Suppressor macrophage (primary cell): ENCODE measurements at regions not wholly inside any gene's neighbourhood (a gene's known extent, or its start where the extent isn't known, plus 50 kb on each side); places are given as distances from the start of the nearest gene placed in this dataset.

Source experiments
- DNase-seq, 4 experiments: peaks; one replicate each; pipeline ENCODE4 v3.0.0-alpha.2; 2020 to 2022

DNA sequence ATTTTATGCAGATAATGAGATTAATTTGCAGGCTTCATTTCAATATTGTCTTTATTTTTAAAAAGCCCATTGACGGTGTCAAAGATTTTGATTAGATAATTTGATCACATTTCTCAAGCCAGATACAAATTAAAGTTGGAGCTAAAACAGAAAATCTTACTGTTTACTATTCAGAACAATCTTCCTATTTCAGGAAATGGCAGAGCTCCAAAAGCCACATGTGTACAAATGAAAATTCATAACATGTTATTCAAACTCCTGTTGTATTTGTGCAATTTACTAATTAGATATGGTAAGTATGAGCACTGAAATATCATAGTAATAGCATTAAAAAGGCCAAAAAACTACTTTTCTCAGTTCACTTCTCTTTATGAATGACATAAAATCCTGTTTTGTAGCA lies 682.9 kb downstream of the KCNJ3 start:
- no peak for DNase-seq

DNA sequence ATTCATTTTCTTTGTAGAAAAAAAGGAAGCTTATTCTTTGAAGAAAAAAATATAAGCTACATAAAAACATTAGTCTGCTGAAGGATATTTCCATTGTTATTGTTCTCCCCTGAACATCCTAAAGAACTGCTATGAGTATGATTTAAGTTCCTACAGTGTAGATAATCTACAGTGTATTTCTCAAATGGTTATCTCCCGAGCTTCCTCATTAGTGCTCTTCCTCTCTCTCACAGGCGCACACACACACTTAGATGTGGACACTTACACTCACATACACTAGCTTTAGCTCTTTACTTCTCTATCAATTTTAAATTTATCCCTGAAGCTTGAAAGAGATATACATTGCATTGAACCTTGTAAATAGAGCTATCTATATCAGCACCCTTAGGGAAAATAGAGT lies 681.0 kb downstream of the KCNJ3 start:
- DNase-seq: peak in 2 of 4 experiments; percentile 5 to 20

DNA sequence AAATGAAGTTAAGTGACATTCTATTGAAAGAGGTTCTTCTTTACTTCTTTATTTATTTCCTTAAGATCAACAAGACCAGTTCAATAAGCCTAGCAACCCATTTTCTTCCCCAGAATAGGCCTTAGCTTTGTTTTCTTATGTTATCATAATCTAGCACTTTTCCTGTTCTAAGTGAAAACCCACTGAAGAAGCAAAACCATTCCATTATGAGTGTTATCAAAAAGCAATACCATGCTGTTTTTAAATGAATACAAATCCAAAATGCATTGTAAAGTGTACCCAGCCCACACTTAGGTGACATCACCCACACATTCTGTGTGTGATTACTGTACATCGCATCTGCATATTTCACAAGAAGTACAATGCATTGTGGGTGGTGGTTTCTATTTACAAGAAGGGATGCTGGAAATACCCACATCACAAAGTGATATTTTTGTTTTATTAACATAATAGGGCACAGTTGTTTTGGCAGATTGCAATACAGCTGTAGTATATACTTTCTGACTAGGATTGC lies 679.5 kb downstream of the KCNJ3 start:
- DNase-seq: peak in 3 of 4 experiments; percentile 2 to 14 (median 11)

DNA sequence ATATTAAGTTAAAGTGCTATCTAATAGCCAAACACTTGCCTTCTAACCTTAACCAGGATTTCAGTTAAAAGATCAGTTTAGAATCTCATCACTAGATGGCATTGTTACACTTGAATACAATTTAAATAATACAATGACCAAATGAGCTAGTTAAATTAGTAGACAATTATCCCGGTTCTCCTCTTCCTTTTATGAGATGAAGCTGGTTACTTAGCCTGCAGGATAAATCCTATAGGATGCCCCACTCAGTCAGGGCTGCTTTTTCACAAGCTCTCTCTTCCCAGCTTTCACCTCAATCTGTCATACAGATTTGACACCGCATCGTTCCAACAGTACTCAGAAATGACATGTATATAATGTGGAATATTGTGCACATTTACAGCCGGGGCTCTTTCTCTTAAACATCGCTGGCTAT lies 678.8 kb downstream of the KCNJ3 start:
- DNase-seq: peak in 2 of 4 experiments; percentile 48 to 55

DNA sequence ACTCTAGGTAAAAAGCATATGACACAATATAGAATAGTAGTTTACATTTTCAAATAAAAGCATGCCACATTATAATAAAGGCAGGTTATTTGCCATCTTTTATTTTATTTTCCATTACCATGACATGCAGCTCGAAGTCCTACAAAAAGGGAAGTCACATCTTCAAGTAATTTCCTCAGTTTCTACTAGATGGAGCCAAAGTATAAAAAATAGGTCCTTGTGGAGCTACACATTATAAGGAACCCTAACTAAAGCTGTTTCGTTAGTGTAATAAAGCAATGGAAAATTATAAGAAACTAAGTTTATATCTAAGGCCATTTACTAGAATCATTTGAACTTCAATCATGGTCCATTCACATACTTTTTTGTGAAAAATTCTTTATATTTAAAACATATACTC lies 674.5 kb downstream of the KCNJ3 start:
- DNase-seq: peak in 2 of 4 experiments; percentile 64

DNA sequence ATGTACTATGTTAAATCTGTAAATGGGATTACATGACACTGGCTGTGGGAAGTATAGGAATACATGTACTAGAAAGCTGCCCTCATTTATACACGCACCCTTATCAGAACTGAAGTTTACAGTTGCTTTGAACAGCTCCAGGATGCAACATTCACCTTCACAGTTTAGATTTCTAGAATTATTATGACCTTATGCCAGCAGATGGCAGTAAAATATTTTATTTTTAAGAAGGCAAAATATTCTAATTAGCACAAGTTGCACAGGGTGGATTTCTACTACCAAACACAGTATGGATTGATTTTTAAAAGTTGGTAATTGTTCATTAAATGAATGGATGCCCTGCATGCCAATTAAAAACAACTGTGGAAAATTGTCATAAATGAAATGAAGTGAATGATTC lies 670.4 kb downstream of the KCNJ3 start:
- DNase-seq: peak in 2 of 4 experiments; percentile 17 to 26

DNA sequence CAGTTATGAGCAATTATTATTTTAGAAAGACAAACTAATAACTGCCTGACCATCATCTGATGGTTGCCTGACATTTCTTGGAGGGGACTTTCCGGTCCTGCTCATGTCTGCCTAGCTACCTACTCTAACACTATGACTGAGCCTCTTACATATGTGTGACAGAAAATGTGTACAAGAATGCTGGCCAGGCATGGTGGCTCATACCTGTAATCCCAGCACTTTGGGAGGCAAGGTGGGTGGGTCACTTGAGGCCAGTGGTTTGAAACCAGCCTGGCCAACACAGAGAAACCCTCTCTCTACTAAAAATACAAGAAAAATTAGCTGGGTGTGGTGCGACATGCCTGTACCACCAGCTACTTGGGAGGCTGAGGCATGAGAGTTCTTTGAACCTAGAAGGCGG lies 666.3 kb downstream of the KCNJ3 start:
- no peak for DNase-seq

DNA sequence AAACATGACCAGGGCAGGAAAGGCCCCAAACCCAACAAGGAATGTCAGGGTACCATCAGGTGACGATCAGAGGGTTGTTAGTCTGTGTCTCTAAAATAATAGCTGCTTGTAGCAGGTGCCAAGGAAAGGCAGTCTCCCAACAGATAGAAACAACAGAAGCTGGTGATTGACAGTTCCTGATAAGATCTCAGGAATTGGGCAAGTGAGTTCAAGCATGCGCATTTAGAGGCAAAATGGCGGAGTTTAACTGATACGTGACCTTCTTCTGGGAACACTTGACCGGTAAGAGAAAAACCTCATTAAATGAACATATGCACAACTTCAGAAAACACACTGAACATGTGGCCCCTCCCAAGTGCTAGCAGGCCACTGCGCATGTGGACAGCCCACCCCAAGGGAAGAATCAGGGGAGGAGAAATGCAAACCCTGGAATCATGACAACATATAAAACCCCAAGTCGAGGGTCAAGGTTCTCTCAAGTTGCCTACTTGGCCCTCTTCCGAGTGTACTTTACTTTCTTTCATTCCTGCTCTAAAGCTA lies 664.9 kb downstream of the KCNJ3 start:
- DNase-seq: no peak

DNA sequence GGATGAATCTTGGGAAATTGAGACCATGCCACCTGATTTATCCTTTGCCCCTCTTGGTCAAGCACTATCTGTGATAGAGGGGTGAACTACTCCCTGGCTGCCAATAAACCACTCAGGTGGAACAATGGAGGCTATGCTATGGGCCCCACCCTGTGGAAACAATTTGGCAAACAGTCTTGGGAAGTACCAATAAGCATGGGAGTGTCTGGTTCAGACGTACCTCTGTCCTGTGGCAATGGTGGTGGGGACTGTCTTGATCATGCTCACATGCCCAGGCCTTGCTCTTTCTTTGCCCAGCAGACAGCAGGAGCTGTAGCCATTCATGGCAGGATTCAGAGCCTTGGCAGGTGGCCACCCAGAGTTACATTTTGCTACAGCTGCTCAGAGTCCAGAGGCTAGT lies 658.7 kb downstream of the KCNJ3 start:
- no peak for DNase-seq

DNA sequence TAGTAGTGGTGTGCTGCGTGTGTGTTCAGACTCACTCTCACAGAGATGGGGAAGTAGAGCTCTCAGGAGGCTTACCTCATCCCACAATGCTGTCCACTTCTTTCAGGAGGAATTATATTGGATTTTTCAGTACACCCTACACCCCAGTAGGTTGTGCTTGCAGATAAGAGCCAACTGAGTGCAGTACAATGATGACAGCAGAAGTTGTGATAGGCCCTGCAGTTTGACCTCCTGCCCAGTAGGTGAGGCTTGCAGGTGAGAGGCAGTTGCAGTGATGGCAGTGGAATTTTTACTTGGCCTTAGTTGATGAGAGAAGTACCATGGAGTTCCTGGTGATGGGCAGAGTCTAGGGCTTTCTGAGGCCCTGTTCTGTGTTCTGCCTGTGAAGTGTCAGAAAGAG lies 657.8 kb downstream of the KCNJ3 start:
- DNase-seq: no peak

DNA sequence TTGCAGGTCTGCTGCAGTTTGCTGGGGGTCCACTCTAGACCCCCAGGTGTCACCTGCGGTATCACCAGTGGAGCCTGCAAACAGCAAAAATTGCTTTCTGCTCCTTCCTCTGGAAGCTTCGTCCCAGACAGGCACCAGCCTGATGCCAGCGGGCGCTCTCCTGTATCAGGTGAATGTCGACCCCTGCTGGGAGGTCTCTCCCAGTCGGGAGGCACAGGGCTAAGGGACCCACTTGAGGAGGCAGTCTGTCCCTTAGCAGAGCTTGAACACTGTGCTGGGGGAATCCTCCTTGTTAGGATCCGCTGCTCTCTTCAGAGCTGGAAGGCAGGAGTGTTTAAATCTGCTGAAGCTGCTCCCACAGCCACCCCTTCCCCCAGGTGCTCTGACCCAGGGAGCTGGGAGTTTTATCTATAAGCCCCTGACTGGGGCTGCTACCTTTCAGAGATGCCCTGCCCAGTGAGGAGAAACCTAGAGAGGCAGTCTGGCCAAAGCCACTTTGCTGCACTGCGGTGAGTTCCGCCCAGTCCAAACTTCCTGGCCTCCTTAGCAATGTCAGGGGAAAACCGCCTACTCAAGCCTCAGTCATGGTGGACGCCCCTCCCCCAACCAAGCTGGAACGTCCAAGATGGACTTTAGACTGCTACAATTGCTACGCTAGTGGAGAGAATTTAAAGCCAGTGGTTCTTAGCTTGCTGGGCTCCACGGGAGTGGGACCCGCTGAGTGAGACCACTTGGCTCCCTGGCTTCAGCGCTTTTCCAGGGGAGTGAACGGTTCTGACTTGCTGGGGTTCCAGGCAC lies 652.5 kb downstream of the KCNJ3 start:
- no peak for DNase-seq

DNA sequence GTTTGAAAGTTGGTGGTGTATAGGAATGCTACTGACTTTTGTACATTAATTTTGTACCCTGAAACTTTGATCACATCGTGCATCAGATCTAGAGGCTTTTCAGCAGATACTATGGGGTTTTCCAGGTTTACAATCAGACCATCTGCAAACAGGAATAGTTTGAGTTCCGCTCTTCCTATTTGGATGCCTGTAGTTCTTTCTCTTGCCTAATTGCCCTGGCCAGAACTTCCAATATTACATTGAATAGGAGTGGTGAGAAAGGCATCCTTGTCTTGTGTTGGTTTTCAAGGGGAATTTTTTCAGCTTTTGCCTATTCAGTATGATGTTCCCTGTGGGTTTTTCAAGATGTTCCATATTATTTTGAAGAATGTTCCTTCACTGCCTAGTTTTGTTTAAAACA lies 633.5 kb downstream of the KCNJ3 start:
- no peak for DNase-seq

DNA sequence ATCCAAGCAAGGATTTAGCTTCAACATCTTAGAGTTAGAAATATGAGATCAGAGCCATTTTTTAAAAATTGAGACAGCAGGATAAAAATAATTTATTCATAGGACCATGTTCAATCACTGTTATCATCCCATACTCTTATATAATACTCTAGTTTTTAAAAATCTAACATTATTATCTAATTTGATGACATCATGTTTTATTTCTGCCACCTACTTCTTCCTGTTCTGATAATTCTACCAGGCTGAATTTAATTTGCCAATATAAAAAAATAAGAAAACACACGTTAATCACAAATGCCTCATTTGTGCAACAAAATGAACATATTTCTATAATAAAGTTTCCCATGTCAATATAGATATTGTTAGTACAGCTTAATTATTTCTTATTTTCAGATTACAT lies 621.7 kb downstream of the KCNJ3 start:
- no peak for DNase-seq

DNA sequence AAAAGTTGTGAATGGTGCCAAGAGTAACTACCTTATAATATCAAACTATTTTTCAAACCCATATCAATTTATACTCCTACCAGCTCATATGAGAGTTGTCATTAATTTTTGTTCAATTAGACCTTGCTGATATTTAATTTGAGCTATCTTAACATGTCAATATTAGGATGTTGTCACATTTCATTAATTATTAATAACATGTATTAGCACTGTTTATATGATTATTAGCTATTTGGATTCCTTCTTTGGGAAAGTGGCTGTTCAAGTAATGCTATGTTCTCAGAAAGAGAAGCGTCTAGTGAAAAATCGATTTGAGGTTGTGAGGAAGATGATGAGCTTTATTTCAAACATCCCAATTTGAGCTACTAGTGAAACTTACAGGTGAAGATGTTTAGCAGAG lies 620.2 kb downstream of the KCNJ3 start:
- no peak for DNase-seq

DNA sequence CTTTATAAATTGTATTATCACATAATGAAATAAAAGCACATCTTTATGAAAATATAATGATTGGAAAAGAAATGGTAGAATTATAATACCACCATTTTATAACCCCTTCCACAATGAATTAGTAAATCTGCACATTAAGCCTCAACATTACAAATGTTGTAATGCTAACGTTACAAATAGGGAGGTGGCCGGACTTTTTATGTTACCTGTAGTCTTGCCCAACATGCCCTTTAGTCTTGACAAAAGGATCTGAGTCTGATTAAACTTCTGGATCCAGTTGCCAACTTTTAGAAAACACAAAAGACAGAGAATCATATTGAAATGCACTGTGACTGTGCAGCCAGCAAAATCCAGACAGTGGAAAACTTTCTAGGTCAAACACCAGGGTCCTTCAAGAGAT lies 617.3 kb downstream of the KCNJ3 start:
- DNase-seq: no peak

DNA sequence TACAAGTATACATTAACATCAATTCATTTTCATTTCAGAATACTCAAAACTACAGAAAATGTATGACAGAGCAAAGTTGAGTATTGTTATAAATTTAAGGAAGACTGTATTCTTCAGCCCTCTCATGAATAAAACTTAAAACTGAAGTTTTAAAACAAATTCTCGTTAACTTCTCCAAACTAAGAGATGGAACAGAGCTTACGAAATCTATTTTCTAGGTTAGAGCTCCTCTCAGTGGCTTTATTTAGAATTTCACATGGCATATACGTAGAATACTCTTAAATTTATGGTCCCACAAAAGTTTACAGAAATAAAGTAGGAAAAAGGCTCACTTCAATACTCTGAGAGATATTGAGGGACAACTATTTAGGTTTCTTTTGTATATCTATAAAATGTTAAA lies 612.1 kb downstream of the KCNJ3 start:
- DNase-seq: peak in 3 of 4 experiments; percentile 7 to 62 (median 59)

DNA sequence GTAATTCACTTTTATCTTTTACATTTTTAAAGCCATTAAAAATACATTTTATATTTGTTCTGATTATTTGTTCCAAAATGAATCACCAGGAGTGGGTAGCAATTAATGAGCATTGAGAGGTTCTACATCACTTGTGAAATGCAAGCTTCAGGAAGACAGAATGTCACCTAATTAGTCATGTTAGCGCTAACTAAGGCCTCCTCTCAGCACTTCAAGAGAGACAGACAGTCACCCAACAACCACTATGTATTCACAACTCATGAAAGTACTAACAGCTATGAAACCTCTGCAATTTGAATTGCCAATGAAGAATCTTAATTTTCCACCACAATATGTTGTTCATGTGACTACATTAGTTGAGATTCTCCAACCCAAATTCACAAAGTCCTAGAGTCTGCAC lies 611.0 kb downstream of the KCNJ3 start:
- no peak for DNase-seq

DNA sequence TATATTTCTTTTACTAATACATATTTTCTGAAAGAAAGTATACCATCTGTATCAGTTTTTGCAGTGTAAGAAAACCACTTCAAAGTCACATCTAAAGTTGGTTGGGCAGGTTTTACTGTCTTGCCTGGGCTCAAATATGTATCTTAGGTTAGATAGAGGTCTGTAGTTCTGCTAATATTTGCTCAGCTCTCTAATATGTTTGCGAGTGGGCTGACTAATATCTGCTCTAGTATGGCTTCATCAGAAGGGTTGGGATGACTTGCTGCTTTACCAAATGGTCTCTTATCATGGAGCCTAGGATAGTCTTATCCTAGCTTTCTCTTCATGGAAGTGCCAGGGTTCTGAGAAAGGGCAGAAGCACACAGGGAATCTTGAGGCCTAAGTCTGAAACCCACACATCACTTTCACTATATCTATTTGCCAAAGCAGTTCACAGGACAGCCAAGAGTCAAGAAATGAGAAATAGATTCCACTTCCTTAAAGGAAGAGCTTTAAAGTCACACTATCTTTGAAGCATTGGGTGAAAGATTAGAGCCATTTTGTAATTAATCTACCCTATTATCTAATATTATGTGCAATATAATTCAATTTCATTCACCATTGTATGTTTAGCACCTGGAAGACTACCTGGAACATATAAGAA lies 610.0 kb downstream of the KCNJ3 start:
- no peak for DNase-seq

DNA sequence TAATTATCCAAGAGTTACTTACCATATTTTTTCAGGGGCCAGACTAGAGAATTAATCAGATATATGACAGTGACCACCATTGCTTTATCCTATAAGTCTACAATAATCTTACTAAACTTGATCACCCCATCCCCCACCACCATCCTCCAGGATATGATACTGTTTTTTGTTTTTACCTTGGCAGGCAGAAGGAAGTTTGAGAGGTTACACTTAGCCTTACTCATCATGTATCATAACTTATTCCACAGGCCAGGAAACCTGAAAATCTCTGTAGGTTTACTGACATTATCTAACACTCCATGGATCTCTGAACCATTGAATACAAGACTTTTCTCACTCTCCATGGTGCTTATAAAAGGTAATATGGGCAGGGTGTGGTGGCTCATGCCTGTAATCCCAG lies 602.7 kb downstream of the KCNJ3 start:
- no peak for DNase-seq

DNA sequence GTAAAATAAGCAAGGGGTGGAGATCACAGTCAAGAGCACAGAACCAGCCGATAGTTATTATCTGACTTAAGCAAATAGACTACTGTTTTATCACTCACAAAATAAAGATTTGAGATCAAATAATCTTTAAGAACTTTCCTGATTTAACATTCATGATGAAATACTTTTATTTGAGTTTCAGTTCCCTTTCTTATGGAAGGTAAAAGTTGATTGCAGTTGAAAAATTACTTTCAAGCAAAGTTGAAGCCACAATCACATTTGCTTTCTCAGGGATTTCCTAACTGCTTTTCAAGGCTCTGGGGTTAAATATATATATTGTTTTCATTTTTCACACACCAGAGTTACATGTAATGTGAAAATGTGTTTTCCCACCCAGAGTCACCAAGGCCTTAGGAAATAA lies 599.5 kb downstream of the KCNJ3 start:
- DNase-seq: no peak

DNA sequence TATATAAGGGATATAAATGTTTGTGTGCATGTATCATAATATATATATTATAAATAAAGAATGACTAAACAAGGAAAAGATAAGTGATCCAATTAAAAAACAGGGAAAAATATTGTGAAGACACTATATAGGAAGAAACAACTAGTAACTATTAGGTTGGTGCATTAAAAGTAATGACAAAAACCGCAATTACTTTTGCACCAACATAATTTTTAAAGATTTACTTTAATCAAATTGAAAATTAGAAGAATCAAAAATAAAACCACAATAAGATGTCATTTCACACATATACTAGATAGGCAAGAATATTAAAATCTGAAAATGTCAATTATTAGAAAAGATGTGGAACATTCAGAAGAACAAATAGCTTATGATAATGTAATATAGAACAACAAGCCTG lies 595.9 kb downstream of the KCNJ3 start:
- DNase-seq: no peak

DNA sequence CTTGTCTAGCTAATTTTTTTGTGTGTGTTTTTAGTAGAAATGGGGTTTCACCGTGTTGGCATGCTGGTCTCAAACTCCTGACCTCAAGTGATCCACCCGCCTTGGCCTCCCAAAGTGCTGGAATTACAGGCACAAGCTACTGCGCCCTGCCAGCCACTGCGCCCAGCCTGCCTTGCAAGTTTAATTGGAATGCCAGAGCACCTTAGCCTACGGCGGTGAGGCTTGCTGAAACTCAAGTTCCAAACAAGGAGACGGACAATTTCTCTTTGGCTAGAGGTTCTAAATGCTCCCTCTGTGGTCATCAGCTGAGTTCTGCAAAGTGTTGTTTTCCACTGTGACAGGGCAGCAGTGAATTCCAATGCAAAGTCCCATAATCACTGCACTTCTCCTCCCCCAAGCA lies 583.4 kb downstream of the KCNJ3 start:
- DNase-seq: no peak

DNA sequence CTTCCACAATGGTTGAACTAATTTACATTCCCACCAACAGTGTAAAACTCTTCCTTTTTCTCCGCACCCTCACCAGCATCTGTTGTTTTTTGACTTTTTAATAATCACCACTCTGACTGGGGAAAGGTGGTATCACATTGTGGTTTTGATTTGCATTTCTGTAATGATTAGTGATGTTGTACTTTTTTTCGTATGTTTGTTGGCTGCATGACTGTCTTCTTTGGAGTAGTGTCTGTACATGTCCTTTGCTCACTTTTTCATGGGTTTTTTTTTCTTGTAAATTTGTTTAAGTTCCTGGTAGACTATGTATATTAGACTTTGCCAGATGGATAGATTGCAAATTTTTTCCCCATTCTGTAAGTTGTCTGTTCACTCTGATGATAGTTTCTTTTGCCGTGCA lies 574.8 kb downstream of the KCNJ3 start:
- DNase-seq: no peak

DNA sequence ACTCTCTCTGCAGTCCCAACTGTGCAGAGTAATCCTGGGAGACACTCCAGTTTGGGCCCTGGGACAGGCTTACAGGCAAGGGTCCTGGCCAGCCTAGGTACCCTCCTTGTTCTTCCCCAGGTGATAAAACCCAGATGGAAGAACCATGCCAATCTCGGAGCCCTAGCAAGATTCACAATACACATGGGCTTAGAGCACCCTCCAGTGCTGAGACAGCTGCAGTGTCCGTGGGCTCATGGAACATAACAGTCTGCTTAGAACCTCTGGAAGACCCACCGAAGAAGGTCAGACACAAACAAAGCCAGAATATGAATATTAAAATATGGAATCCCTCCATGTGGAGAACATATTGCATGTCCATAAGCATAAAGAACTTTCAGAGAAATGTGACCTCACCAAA lies 568.1 kb downstream of the KCNJ3 start:
- DNase-seq: no peak
